MV-4-11 (cell line): ENCODE measurements at regions not wholly inside any gene's neighbourhood (a gene's known extent, or its start where the extent isn't known, plus 50 kb on each side); places are given as distances from the start of the nearest gene placed in this dataset.

Experiments used
- DNase-seq: peaks from one replicate; lab custom pipeline; 2025; lab: John Stamatoyannopoulos, UW

DNA sequence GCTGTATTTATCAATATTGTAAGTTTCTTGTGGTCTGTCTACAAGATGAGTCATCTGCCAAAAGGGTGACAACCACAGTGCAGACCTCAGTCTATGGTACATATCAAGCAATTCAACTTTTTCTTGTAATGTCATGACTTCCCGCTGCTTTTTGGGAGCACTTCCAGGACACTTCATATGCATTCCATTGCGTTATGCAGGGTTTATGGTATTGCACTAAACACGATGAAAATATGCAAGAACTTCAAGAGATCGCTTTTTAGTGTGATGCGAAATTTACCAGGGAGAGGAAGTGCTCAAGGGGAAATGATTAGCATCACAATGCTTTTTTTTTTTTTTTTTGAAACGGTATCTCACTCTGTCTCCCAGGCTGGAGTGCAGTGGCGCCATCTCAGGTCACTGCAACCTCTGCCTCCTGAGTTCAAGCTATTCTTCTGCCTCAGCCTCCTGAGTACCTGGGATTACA is 166.5 kb downstream of the TFAP2A start:
- peak; percentile 87 for DNase-seq

DNA sequence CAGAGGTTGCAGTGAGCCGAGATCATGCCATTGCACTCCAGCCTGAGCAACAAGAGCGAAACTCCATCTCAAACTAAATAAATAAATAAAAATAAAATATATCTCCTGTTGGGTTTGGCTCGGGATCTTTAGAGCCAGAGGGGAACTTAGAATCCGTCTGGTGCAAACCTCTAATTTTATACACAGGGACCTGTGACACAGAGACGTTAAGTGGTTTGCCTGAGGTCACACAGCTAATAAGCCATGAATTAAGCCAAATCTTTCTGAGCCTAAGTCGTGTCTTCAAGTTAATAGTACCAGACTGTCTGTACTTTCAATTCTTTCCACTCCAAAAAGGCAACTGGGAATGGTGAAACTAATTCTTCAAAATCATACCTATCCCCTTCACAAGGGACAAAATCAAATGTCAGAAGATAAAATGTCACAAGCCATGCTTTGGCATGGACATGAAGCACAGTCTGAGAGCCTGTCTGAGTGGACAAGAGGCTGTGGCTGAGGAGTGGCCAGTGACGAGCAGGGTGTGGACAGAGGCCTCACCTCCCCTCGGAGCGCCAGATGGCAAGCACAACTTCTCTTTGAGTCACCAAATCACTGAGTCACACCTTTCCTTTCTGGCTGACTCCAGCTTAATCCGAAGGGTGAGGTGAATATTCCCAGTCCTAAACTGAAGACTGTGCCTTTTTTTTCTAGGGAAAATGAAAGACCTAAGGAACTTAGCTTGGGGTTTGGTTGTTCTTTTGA is 177.4 kb downstream of the TFAP2A start:
- DNase-seq, result no peak

DNA sequence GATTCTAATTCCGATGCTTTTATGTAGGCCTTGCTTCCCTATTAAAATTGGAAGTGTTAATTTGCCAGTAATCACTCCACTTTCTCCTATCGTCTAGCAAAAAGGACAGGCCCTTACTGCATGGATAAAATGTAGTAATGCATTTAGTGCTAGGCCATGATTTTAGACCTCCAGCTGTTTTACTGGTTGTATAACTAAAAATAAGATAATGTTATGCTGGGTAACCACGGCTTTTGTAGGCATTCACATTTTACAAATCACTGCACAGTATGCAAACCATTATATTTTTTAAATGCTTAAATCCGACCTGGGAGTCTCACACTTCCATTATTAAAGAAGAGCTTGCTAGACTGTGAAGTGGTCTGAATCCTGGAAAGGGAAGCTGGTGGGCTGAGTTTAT is 179.5 kb downstream of the TFAP2A start:
- DNase-seq, result no peak

DNA sequence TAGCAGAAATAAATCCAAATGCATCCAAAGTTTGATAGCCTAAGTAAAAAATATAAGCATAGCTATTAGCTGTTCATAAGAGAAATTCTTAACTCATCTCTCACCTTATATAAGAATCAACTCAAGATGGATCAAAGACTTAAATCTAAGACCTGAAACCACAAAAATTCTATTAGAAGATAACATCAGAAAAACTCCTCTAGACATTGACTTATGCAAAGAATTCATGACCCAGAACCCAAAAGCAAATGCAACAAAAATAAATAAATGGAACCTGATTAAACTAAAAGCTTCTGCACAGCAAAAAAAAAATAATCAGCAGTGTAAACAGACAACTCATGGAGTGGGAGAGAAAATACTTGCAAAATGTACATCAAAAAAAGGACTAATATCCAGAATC is 184.3 kb downstream of the TFAP2A start:
- DNase-seq, result no peak

- DNase-seq, result no peak
These were observed 191.0 kb downstream of the TFAP2A start for GRCh38 chr6:10223841-10224240.

- DNase-seq, result no peak
These were observed 193.7 kb downstream of the TFAP2A start for GRCh38 chr6:10221178-10221577.

GRCh38 chr6:10219510-10219909 is 195.4 kb downstream of the TFAP2A start:
- DNase-seq, result peak; percentile 53

GRCh38 chr6:10217111-10217510 is 197.8 kb downstream of the TFAP2A start:
- DNase-seq, result no peak

- no peak for DNase-seq
These were observed 199.4 kb downstream of the TFAP2A start for GRCh38 chr6:10215326-10216110.

DNA sequence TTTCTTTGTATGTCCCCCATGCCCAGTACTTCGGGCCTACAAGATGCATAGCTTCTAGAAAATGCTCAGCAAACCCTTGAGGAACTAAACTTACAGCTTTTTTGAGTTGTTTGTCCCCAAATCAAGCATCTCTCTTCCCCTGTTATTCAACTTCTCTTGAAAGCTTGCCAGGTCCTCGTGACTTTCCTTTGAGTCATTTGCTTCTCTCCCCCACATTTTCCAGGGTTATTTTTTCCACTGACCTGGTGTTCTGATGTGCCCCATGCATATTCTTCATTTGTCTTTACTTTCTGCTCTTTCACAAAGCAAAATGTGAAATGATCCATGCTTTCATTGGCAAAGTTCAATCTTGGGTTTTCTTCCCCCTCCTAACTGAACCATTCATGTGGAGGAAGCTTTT is 204.8 kb downstream of the TFAP2A start:
- DNase-seq, result no peak

- peak; percentile 97 for DNase-seq
These were observed 209.0 kb downstream of the TFAP2A start for GRCh38 chr6:10205892-10206291.

- DNase-seq, result no peak
These were observed 209.8 kb downstream of the TFAP2A start for GRCh38 chr6:10205120-10205519.

- no peak for DNase-seq
These were observed 211.2 kb downstream of the TFAP2A start for GRCh38 chr6:10203651-10204050.

- DNase-seq, result no peak
These were observed 212.3 kb downstream of the TFAP2A start for GRCh38 chr6:10202581-10202980.

GRCh38 chr6:10201606-10202510 is 213.0 kb downstream of the TFAP2A start:
- no peak for DNase-seq

GRCh38 chr6:10196090-10196489 is 218.8 kb downstream of the TFAP2A start:
- DNase-seq, result no peak

GRCh38 chr6:10194816-10195672 is 219.8 kb downstream of the TFAP2A start:
- DNase-seq, result no peak

- no peak for DNase-seq
These were observed 221.6 kb downstream of the TFAP2A start for GRCh38 chr6:10193321-10193720.

- DNase-seq, result no peak
These were observed 224.8 kb downstream of the TFAP2A start for GRCh38 chr6:10190042-10190441.

DNA sequence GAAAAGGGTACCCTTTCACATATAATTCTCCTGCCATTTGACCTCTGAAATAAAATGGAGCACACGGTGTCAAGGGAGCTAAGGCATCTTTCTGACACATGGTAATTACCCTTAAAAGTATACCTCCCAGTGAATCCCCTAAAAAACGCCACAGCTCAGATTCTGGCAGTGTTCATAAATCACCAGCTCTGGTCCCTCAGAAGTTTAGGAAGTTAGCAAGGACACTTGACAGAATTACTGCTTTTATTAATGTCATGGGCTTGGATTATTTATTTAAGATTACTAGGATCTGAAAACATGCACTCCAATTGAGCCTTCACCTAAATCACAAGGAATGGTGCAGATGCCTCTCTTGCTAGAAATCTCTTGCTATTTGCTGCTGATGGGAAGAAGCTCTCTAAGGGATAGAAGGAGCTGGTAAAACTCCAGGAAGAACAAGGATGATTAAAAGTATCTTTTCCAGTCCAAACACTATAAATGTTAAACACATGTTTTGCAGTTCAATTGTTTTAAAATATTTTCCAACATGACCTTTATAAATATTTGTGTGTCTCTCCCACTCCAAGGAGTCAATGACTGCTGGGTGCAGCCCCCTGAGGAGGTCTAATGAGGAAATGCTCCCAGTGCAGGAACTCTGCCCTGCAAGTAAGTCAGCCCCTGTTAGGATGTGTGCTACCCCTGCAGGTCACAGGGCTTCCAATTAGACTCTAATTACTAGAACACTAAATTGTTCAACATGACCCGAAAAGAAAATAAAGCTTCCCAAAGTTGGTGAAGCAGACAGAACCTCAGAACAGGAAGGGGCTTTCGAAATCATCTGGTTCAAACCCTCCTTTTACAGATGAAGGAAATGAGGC is 230.3 kb downstream of the TFAP2A start:
- no peak for DNase-seq
